C4-2B (cell line): ENCODE measurements at regions not wholly inside any gene's neighbourhood (a gene's known extent, or its start where the extent isn't known, plus 50 kb on each side); places are given as distances from the start of the nearest gene placed in this dataset.

Source experiments
- CTCF ChIP-seq: fragments of 450-650 bp; conservative IDR thresholded peaks from 2 replicates; pipeline ENCODE4 v1.5.1; 2017; ENCODE audit warnings: mild to moderate bottlenecking
- ZFX ChIP-seq: fragments of 450-650 bp; IDR thresholded peaks from 2 replicates; pipeline ENCODE4 v1.6.1; 2017

- no peak for TF ChIP-seq CTCF
- no peak for TF ChIP-seq ZFX
These were observed 851.2 kb downstream of the EFNB2 start for GRCh38 chr13:105684216-105684615.
